H1 (cell line): ENCODE measurements at regions not wholly inside any gene's neighbourhood (a gene's known extent, or its start where the extent isn't known, plus 50 kb on each side); places are given as distances from the start of the nearest gene placed in this dataset.

ENCODE experiments used
- CBX5 ChIP-seq: fragments of 300-800, 300-1000 bp; sonication (generic); IDR thresholded peaks from 2 replicates; pipeline ENCODE4 v1.7.1; 2016; ENCODE audit warnings: antibody characterized with exemption, low read length, low read depth
- JUN ChIP-seq: IDR thresholded peaks from 2 replicates; pipeline ENCODE4 v1.6.1; 2011; ENCODE audit warnings: low read depth, mild to moderate bottlenecking, improper control_type of control experiment, low read length
- KDM4A ChIP-seq: IDR thresholded peaks from one replicate; pipeline ENCODE4 v1.7.1; 2012; ENCODE audit warnings: low read depth, mild to moderate bottlenecking, moderate library complexity, low read length, inconsistent platforms; ENCODE audit not compliant: severe bottlenecking
- NANOG ChIP-seq: IDR thresholded peaks from 2 replicates; pipeline ENCODE4 v1.6.1; 2011; ENCODE audit warnings: low read length, low read depth, mild to moderate bottlenecking, inconsistent platforms; ENCODE audit not compliant: insufficient read depth, poor library complexity, severe bottlenecking
- SRF ChIP-seq: IDR thresholded peaks from 2 replicates; pipeline ENCODE4 v1.6.1; 2011; ENCODE audit warnings: mild to moderate bottlenecking, low read depth, low read length, moderate library complexity
- SUZ12 ChIP-seq: fragments of 200-600 bp; sonication (generic); IDR thresholded peaks from 2 replicates; pipeline ENCODE4 v1.6.1; 2012; ENCODE audit warnings: mild to moderate bottlenecking, inconsistent platforms, low read length, moderate library complexity, mixed read lengths

- TF ChIP-seq JUN (no peak), NANOG (no peak), SUZ12 (no peak), KDM4A (no peak), SRF (no peak), CBX5 (no peak)
- TF ChIP-seq, all 59 proteins: peak for 0
Measured at GRCh38 chr15:91559066-91559465, 294.4 kb upstream of the SLCO3A1 start (continued).
